SHP77 treated with DMSO at 0.1 percent for 48 hours (cell line): ENCODE measurements at regions not wholly inside any gene's neighbourhood (a gene's known extent, or its start where the extent isn't known, plus 50 kb on each side); places are given as distances from the start of the nearest gene placed in this dataset.
"Not testable (repeated sequence)": the region's sequence is repeated elsewhere in the genome, so short reads cannot be mapped to it uniquely, and the experiment has no call there.

Source experiments
- DNase-seq: peaks from one replicate; lab custom pipeline; 2025; lab: John Stamatoyannopoulos, UW

- no peak for DNase-seq
Measured at GRCh38 chrX:39674490-39675161, 423.1 kb downstream of the BCOR start.

GRCh38 chrX:39675162-39675553, 422.6 kb downstream of the BCOR start:
- no peak for DNase-seq

GRCh38 chrX:39675619-39676018, 422.1 kb downstream of the BCOR start:
- no peak for DNase-seq

GRCh38 chrX:39676434-39676833, 421.3 kb downstream of the BCOR start:
- no peak for DNase-seq

GRCh38 chrX:39677585-39677977, 420.2 kb downstream of the BCOR start:
- no peak for DNase-seq

GRCh38 chrX:39677978-39678791, 419.6 kb downstream of the BCOR start:
- DNase-seq, result no peak

GRCh38 chrX:39678914-39679313, 418.8 kb downstream of the BCOR start:
- DNase-seq, result no peak

- no peak for DNase-seq
Measured at GRCh38 chrX:39679497-39680157, 418.1 kb downstream of the BCOR start.

- DNase-seq, result no peak
Measured at GRCh38 chrX:39681885-39682284, 415.9 kb downstream of the BCOR start.

GRCh38 chrX:39682778-39683177, 415.0 kb downstream of the BCOR start:
- DNase-seq, result no peak

GRCh38 chrX:39688219-39688575, 409.6 kb downstream of the BCOR start:
- no peak for DNase-seq

GRCh38 chrX:39688576-39689375, 409.0 kb downstream of the BCOR start:
- no peak for DNase-seq

- no peak for DNase-seq
Measured at GRCh38 chrX:39689376-39690104, 408.2 kb downstream of the BCOR start.

GRCh38 chrX:39690541-39691415, 407.0 kb downstream of the BCOR start:
- DNase-seq, result no peak

GRCh38 chrX:39691724-39692123, 406.0 kb downstream of the BCOR start:
- no peak for DNase-seq

- no peak for DNase-seq
Measured at GRCh38 chrX:39692796-39693195, 405.0 kb downstream of the BCOR start.

GRCh38 chrX:39693298-39693697, 404.5 kb downstream of the BCOR start:
- peak; percentile 22 for DNase-seq

- not testable (repeated sequence) for DNase-seq
Measured at GRCh38 chrX:39702636-39703035, 395.1 kb downstream of the BCOR start.

- no peak for DNase-seq
Measured at GRCh38 chrX:39703307-39703706, 394.5 kb downstream of the BCOR start.

GRCh38 chrX:39704590-39704989, 393.2 kb downstream of the BCOR start:
- DNase-seq, result no peak

GRCh38 chrX:39705290-39705689, 392.5 kb downstream of the BCOR start:
- DNase-seq, result peak; percentile 5
